GM06990 (cell line): ENCODE measurements at regions not wholly inside any gene's neighbourhood (a gene's known extent, or its start where the extent isn't known, plus 50 kb on each side); places are given as distances from the start of the nearest gene placed in this dataset.

Experiments used
- DNase-seq: peaks from one replicate; pipeline ENCODE4 v3.0.0-alpha.2; 2011; ENCODE audit not compliant: insufficient read length; ENCODE audit errors: extremely low read depth
- H3K27me3 ChIP-seq: replicated peaks from 2 replicates; pipeline ENCODE4 v1.6.0; 2011; ENCODE audit warnings: low read length; ENCODE audit not compliant: control insufficient read depth, insufficient read depth
- H3K36me3 ChIP-seq: 2 replicates; pipeline ENCODE4 v1.5.1; 2011; ENCODE audit warnings: low read length; ENCODE audit not compliant: control insufficient read depth, insufficient read depth
- H3K4me3 ChIP-seq: replicated peaks from 2 replicates; pipeline ENCODE4 v1.5.1; 2011; ENCODE audit warnings: low read depth, mild to moderate bottlenecking, control low read depth, low read length
- CTCF ChIP-seq: IDR thresholded peaks from 2 replicates; pipeline ENCODE4 v1.5.1; 2011; ENCODE audit warnings: low read length, control low read depth, mild to moderate bottlenecking, inconsistent platforms; ENCODE audit not compliant: insufficient read depth, poor library complexity, severe bottlenecking

GRCh38 chr4:66640233-66640990 lies 904.9 kb downstream of the CENPC start:
- Histone ChIP-seq H3K27me3 (no peaks in the 10 kb centered on the region), H3K4me3 (no peak overlapping the region), H3K36me3 (no peaks in the 10 kb centered on the region)
- no peak for DNase-seq
- no peak for TF ChIP-seq CTCF

GRCh38 chr4:66639361-66639760 lies 905.9 kb downstream of the CENPC start:
- no peak overlapping the region for H3K4me3 ChIP-seq
- no peak for DNase-seq
- no peak for TF ChIP-seq CTCF
- H3K27me3 ChIP-seq = no peaks in the 10 kb centered on the region
- H3K36me3 ChIP-seq = no peaks in the 10 kb centered on the region

DNA sequence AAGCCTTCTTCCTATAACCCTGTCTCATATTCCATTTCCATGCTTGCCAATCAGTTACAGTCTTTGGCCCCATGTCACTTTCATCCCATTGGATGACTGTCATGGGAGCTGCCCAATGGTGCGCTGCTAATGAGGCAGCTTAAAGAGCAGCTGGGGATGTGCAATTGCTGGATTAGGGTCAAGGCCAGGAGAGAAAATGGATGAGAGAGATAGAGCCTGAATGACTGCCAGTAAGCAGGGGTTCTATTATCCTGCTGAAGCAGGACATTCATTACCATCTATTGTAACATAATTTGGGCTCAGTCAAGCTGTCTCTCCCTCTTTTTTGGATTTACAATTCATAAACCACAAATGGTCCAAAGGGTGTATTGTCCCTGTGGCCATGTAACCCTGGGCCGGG lies 909.0 kb downstream of the CENPC start:
- DNase-seq = no peak
- H3K4me3 ChIP-seq = no peak overlapping the region
- H3K27me3 ChIP-seq = no peaks in the 10 kb centered on the region
- no peaks in the 10 kb centered on the region for H3K36me3 ChIP-seq
- TF ChIP-seq CTCF = no peak

- no peak for TF ChIP-seq CTCF
- Histone ChIP-seq H3K4me3 (no peak overlapping the region), H3K27me3 (no peaks in the 10 kb centered on the region), H3K36me3 (no peaks in the 10 kb centered on the region)
- no peak for DNase-seq
Observed at GRCh38 chr4:66633477-66633876, 911.8 kb downstream of the CENPC start.

DNA sequence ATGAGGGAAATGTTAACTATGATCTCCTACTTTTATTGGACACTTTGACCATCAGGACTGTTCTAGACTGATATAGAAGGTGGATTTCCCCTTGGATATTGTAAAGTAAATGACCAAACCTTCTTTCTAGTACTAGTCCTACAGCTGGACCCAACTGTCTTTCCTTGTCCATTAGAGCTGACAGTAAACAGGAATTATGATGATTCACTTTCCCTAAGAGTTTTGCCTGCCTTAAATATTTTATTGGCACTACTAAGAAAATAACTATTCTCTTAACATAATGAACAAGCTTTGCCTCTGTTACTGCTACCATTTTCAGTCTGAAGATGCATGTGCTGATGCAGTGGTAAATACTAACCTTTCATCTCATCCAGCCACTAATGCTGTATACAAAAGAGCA lies 915.4 kb downstream of the CENPC start:
- Histone ChIP-seq H3K4me3 (no peak overlapping the region), H3K27me3 (no peaks in the 10 kb centered on the region), H3K36me3 (no peaks in the 10 kb centered on the region)
- no peak for DNase-seq
- TF ChIP-seq CTCF = no peak

DNA sequence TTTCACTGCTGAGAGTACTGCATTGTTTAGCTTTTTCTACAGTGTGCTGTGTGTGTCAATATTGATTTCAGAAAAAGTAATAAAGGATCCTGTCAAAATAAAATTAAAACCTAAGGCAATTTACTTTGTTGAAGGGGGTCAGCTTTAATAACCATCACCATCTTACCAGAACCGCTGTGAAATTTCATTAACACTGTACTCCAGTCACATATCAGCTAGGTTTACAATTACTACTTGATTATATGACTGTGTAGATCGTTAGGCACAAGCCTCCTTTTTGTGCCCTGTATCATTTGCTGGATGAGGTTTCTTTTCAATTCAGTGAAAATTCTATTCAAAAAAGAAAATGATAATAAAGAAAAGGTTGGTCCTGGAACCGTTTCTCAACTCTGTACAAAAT lies 917.2 kb downstream of the CENPC start:
- Histone ChIP-seq H3K27me3 (no peaks in the 10 kb centered on the region), H3K36me3 (no peaks in the 10 kb centered on the region), H3K4me3 (no peak overlapping the region)
- no peak for DNase-seq
- no peak for TF ChIP-seq CTCF
